Coronary artery (tissue), 2 donors: ENCODE measurements at regions not wholly inside any gene's neighbourhood (a gene's known extent, or its start where the extent isn't known, plus 50 kb on each side); places are given as distances from the start of the nearest gene placed in this dataset.

Source experiments
- DNase-seq: peaks from one replicate; pipeline ENCODE4 v3.0.0-alpha.2; 2017; ENCODE audit warnings: low spot score
- H3K27ac ChIP-seq, 2 donors: fragments of 200-600 bp; sonication (generic); one replicate each; pipeline ENCODE4 v1.5.1; 2016 to 2019
- H3K4me3 ChIP-seq: fragments of 200-600 bp; sonication (generic); 2 replicates; pipeline ENCODE4 v1.5.1; 2016; ENCODE audit warnings: mild to moderate bottlenecking, moderate library complexity
- CTCF ChIP-seq: fragments of 200-600 bp; sonication (generic); IDR thresholded peaks from one replicate; pipeline ENCODE4 v1.5.1; 2019; ENCODE audit warnings: antibody characterized with exemption

GRCh38 chr4:188299161-188299560 lies 159.9 kb downstream of the TRIML1 start:
- no peak overlapping the region for H3K27ac ChIP-seq
- TF ChIP-seq CTCF = no peak
- H3K4me3 ChIP-seq = no peak overlapping the region
- no peak for DNase-seq

- Histone ChIP-seq H3K4me3 (no peak overlapping the region), H3K27ac (no peak overlapping the region)
- no peak for TF ChIP-seq CTCF
- DNase-seq = no peak
These were observed 161.1 kb downstream of the TRIML1 start for GRCh38 chr4:188300385-188300784.

- TF ChIP-seq CTCF = no peak
- DNase-seq = no peak
- no peak overlapping the region for H3K4me3 ChIP-seq
- H3K27ac ChIP-seq = no peak overlapping the region
These were observed 166.4 kb downstream of the TRIML1 start for GRCh38 chr4:188305690-188306089.

- Histone ChIP-seq H3K27ac (no peak overlapping the region), H3K4me3 (no peak overlapping the region)
- DNase-seq = no peak
- no peak for TF ChIP-seq CTCF
These were observed 168.3 kb downstream of the TRIML1 start for GRCh38 chr4:188307591-188307990.

- Histone ChIP-seq H3K4me3 (no peak overlapping the region), H3K27ac (no peak overlapping the region)
- DNase-seq = no peak
- no peak for TF ChIP-seq CTCF
These were observed 168.9 kb downstream of the TRIML1 start for GRCh38 chr4:188308142-188308541.

GRCh38 chr4:188316391-188316790 lies 177.2 kb downstream of the TRIML1 start:
- Histone ChIP-seq H3K4me3 (no peak overlapping the region), H3K27ac (no peak overlapping the region)
- no peak for DNase-seq
- TF ChIP-seq CTCF = no peak

- no peak for TF ChIP-seq CTCF
- no peak for DNase-seq
- Histone ChIP-seq H3K27ac (no peak overlapping the region), H3K4me3 (no peak overlapping the region)
These were observed 189.7 kb downstream of the TRIML1 start for GRCh38 chr4:188328966-188329365.
